ENCODE measurements at regions not wholly inside any gene's neighbourhood (a gene's known extent, or its start where the extent isn't known, plus 50 kb on each side); places are given as distances from the start of the nearest gene placed in this dataset.
"Not testable (repeated sequence)": the region's sequence is repeated elsewhere in the genome, so short reads cannot be mapped to it uniquely, and the experiment has no call there.

DNA sequence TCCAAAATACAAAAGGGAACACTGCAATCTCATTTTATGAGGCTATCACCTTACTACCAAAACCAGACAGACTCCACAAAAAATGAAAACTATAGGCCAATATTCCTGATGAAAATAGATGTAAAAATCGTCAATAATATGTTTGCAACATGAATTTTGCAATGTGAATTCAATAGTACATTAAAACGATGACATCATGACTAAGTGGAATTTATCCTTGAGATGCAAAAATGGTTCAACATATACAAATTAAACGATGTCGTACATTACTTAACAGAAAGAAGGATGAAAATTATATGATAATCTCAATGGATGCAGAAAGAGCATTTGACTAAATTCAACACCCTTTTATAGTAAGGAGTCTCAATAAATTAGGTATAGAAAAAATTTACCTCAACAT, 123.0 kb downstream of the AREG start:
- DNase-seq, result no peak
- H3K27me3 ChIP-seq, result no peaks in the 10 kb centered on the region
- no peak overlapping the region for H3K27ac ChIP-seq
- intact Hi-C loops (cut with DNase I; ENCODE audit: low total_unique reads), result no loop called here
- no peak for TF ChIP-seq POLR2A (IDR thresholded peaks at IDR 0.05)
- TF ChIP-seq, protein P1, sequence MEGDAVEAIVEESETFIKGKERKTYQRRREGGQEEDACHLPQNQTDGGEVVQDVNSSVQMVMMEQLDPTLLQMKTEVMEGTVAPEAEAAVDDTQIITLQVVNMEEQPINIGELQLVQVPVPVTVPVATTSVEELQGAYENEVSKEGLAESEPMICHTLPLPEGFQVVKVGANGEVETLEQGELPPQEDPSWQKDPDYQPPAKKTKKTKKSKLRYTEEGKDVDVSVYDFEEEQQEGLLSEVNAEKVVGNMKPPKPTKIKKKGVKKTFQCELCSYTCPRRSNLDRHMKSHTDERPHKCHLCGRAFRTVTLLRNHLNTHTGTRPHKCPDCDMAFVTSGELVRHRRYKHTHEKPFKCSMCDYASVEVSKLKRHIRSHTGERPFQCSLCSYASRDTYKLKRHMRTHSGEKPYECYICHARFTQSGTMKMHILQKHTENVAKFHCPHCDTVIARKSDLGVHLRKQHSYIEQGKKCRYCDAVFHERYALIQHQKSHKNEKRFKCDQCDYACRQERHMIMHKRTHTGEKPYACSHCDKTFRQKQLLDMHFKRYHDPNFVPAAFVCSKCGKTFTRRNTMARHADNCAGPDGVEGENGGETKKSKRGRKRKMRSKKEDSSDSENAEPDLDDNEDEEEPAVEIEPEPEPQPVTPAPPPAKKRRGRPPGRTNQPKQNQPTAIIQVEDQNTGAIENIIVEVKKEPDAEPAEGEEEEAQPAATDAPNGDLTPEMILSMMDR (IDR thresholded peaks at IDR 0.05), result no peak
- no peaks in the 10 kb centered on the region for H3K9me3 ChIP-seq
- no peaks in the 10 kb centered on the region for H3K36me3 ChIP-seq (ENCODE audit: low read depth, missing control alignments)
- H3K4me1 ChIP-seq, result no peaks in the 10 kb centered on the region
- no peak overlapping the region for H3K4me3 ChIP-seq
- 85 to 91% methylated on average over 4 of the region's 4 CpGs for WGBS, 2 donors

DNA sequence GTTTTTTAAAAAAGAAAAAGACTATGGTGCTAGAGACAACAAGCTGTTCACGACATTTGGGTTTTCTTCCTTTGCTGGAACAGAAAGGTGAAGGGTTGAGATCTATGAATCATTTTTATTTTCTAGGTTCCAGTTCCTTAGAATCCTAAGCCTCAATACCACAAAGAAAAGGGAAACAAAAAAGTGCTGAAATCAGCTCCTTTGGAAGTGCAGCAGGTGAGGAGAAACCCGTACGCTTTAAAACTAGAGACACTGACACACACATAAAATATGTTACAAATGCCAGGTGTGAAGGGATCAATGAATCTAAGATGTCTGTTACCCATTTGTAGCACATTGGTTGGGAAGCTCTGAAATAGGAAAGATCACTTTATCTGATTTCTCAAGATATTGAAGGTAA, 125.2 kb downstream of the AREG start:
- Histone ChIP-seq H3K27ac (no peak overlapping the region), H3K36me3 (ENCODE audit: low read depth, missing control alignments) (no peaks in the 10 kb centered on the region), H3K4me1 (no peaks in the 10 kb centered on the region), H3K4me3 (no peak overlapping the region), H3K27me3 (no peaks in the 10 kb centered on the region), H3K9me3 (no peaks in the 10 kb centered on the region)
- intact Hi-C loops (cut with DNase I; ENCODE audit: low total_unique reads), result no loop called here
- TF ChIP-seq, protein P1 (IDR thresholded peaks at IDR 0.05), result no peak
- TF ChIP-seq POLR2A (IDR thresholded peaks at IDR 0.05), result no peak
- DNase-seq, result no peak
- WGBS, 2 donors, result 79 to 82% methylated on average over 3 of the region's 3 CpGs

DNA sequence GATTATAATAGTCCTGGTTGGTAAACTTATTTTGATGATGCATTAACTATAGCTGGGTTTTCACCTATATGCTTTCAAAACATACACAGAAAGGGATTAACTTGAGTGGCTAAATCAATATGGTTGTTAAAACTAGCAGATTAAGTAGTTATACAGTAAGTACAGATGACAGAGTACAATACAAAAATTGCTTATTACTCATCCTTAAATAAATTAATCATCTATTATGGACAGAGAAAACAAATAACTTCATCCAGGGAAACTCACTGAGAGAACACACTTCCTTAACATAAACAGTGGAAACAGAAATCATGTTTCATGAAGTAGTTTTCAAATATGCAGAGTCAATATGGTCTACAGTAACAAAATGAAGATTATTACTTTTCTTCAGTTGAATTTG, 133.4 kb downstream of the AREG start:
- Histone ChIP-seq H3K4me3 (no peak overlapping the region), H3K27me3 (no peaks in the 10 kb centered on the region), H3K4me1 (no peaks in the 10 kb centered on the region), H3K36me3 (ENCODE audit: low read depth, missing control alignments) (no peaks in the 10 kb centered on the region), H3K9me3 (no peaks in the 10 kb centered on the region), H3K27ac (no peak overlapping the region)
- DNase-seq, result no peak
- intact Hi-C loops (cut with DNase I; ENCODE audit: low total_unique reads), result no loop called here
- TF ChIP-seq POLR2A (IDR thresholded peaks at IDR 0.05), result no peak
- TF ChIP-seq, protein P1 (IDR thresholded peaks at IDR 0.05), result no peak

DNA sequence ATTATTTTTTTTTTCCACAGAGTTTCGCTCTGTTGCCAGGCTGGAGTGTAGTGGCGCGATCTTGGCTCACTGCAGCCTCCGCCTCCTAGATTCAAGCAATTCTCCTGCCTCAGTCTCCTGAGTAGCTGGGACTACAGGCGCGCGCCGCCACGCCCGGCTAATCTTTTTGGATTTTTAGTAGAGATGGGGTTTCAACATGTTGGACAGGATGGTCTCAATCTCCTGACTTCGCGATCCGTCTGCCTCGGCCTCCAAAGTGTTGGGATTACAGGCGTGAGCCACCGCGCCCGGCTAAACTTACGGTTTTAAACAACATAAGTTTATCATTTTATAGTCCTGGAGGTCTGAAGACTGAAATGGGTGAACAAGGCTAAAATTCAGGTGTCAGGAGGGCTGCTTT, 133.9 kb downstream of the AREG start:
- H3K27ac ChIP-seq; H3K36me3 ChIP-seq (ENCODE audit: low read depth, missing control alignments); H3K4me3 ChIP-seq; H3K9me3 ChIP-seq; H3K27me3 ChIP-seq; intact Hi-C loops (cut with DNase I; ENCODE audit: low total_unique reads); H3K4me1 ChIP-seq; DNase-seq: not testable (repeated sequence)
- WGBS, 2 donors, result 62 to 67% methylated on average over 19 of the region's 19 CpGs

DNA sequence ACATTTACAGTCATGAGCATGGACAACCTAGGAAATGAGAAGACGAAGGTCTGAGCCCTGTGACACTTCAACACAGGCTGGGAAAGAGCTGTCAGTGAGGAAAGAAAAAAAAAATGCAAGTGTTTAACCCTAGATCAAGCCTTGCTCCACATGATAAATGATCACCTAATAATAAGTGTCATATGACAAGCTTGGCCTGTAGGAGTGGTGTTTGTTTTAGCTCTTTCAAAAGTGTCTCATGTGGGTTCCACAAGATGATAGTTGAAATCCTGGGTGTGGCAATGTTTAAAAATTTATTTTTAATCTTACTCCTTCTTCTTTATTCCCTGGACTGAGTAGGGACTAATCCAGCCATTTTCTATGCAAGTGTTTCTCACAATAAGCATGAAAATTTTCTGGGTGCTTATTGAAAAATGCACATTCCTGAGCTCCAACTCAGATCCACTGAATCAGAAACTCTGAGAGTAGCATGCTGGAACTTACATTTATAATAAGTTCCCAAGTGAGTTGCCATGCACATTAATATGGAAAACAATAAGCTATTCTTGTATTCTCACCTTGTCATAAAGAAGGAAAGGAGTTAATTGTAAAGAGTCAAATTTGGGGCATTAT, 138.3 kb downstream of the AREG start:
- intact Hi-C loops (cut with DNase I; ENCODE audit: low total_unique reads), result no loop called here
- Histone ChIP-seq H3K27me3 (no peaks in the 10 kb centered on the region), H3K4me1 (no peaks in the 10 kb centered on the region), H3K9me3 (no peaks in the 10 kb centered on the region), H3K36me3 (ENCODE audit: low read depth, missing control alignments) (no peaks in the 10 kb centered on the region), H3K27ac (no peak overlapping the region), H3K4me3 (no peak overlapping the region)
- no peak for DNase-seq
- TF ChIP-seq, protein P1 (IDR thresholded peaks at IDR 0.05), result no peak
- TF ChIP-seq POLR2A (IDR thresholded peaks at IDR 0.05), result no peak
- 33 to 86% methylated on average over 1 of the region's 1 CpG for WGBS, 2 donors
